HFFc6 (cell line): ENCODE measurements at regions not wholly inside any gene's neighbourhood (a gene's known extent, or its start where the extent isn't known, plus 50 kb on each side); places are given as distances from the start of the nearest gene placed in this dataset.
"Not testable (repeated sequence)": the region's sequence is repeated elsewhere in the genome, so short reads cannot be mapped to it uniquely, and the experiment has no call there.

Experiments used
- DNase-seq: peaks from one replicate; pipeline ENCODE4 v3.0.0-alpha.2; 2018
- H3K27ac Mint-ChIP-seq: 2 replicates; pipeline ENCODE4 v1.8.0; 2020; ENCODE audit warnings: mild to moderate bottlenecking, mixed read lengths
- H3K27me3 Mint-ChIP-seq: 2 replicates; pipeline ENCODE4 v1.8.0; 2021; ENCODE audit warnings: mild to moderate bottlenecking, moderate library complexity, mixed read lengths; ENCODE audit not compliant: insufficient read depth
- H3K36me3 Mint-ChIP-seq: 2 replicates; pipeline ENCODE4 v1.8.0; 2021; ENCODE audit warnings: low read depth, mixed read lengths
- H3K4me1 Mint-ChIP-seq: 2 replicates; pipeline ENCODE4 v1.8.0; 2020; ENCODE audit warnings: low read depth, mixed read lengths
- H3K4me3 Mint-ChIP-seq: 2 replicates; pipeline ENCODE4 v1.8.0; 2020; ENCODE audit warnings: mild to moderate bottlenecking, moderate library complexity, mixed read lengths
- H3K9me3 Mint-ChIP-seq: 2 replicates; pipeline ENCODE4 v1.8.0; 2020; ENCODE audit warnings: mild to moderate bottlenecking, mixed read lengths
- CTCF ChIP-seq: fragments of 200-600 bp; sonication (generic); IDR thresholded peaks from 2 replicates; pipeline ENCODE4 v1.5.0; 2021; ENCODE audit warnings: antibody characterized with exemption, mild to moderate bottlenecking

DNA sequence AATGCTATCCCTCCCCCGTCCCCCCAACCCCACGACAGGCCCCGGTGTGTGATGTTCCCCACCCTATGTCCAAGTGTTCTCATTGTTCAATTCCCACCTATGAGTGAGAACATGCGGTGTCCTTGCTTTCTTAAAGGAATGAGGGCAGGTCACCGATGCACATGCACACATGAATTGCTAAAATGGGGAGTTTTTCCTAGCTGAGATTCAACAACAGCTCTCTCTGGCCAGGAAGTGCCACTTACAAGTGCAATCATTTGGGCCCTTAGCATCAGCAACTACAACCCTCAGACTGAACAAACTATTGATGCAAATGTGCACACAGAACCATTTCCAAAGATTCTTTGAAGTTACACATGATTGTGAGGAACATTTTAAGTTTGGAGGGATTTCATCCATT is 95.7 kb upstream of the IQCM start:
- no peak overlapping the region for H3K27ac Mint-ChIP-seq
- peaks cover 25% of the 10 kb centered on the region for H3K4me1 Mint-ChIP-seq
- H3K9me3 Mint-ChIP-seq, result no peaks in the 10 kb centered on the region
- no peak for DNase-seq
- H3K27me3 Mint-ChIP-seq, result no peaks in the 10 kb centered on the region
- TF ChIP-seq CTCF, result no peak
- no peak overlapping the region for H3K4me3 Mint-ChIP-seq
- H3K36me3 Mint-ChIP-seq, result no peaks in the 10 kb centered on the region

DNA sequence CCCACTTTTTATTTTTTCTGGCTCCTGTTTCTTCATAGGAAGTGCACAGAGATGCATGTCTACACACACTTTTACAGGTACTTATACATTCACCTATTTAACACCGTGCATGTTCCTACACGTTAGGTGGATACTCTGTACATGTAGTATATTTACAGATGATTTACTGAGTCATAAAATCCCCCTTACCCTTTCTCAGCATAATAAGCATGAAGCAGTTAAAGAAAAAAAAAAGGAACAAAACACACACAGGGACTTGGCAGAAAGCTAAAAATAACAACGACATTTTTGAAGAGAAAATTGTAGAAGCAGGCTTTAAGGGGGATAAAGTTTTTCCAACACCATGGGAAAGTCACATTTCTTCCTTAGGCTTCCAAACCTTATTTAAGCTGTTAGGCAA is 96.4 kb upstream of the IQCM start:
- Mint-ChIP-seq H3K4me1 (peaks cover 25% of the 10 kb centered on the region), H3K27me3 (no peaks in the 10 kb centered on the region), H3K36me3 (no peaks in the 10 kb centered on the region), H3K9me3 (no peaks in the 10 kb centered on the region), H3K4me3 (no peak overlapping the region), H3K27ac (no peak overlapping the region)
- TF ChIP-seq CTCF, result no peak
- no peak for DNase-seq

DNA sequence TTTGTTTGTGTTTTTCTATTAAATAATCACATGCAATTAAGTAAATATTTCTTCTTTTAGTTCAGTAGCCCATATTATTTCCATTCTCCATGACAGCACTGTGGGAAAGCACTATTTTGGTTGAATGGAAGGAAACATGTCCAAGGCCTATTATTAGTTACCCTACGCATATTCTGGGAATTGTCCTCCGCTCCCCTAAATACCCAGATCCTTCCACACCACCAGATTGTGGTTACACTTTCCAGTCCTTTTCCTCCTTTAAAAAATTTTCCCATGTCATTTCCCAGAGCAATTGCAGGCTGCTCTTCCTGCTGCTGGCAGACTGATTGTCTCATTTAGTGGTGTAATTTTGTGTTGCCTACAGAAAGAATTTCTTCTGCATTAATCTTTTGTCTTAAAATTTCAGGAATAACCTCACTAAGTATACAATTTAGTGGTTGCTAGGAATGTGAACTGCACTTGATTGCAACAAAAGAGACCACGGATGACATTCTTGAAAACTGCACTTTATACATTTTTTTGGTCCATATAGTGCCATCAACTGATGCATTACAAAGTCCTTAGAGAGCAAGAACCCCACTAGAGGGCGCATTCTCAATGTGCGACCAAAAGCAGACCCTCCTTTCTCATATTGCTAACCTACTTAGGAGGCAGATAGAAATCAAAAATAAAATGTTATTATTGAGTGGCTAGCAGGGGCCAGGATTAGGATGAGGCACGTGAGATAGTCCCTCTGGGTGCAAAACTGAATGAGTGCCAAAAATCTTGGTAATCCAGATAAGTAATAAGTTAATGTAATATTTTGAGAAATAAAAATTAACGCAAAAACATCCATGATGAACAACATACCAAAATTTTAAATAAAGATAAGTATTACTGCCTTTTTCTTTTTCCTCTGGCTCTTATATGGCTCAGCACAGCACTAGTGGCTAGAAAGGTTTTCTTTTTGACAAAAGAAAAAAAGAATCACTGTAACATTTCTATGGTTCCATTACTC is 98.8 kb upstream of the IQCM start:
- TF ChIP-seq CTCF, result peak; percentile 91

GRCh38 chr4:149915735-149916134 is 100.1 kb upstream of the IQCM start:
- DNase-seq, H3K27me3 Mint-ChIP-seq, H3K4me3 Mint-ChIP-seq, H3K27ac Mint-ChIP-seq, H3K4me1 Mint-ChIP-seq, H3K36me3 Mint-ChIP-seq, H3K9me3 Mint-ChIP-seq: not testable (repeated sequence)

More for the DNA sequence above, 98.8 kb upstream of the IQCM start:
- Mint-ChIP-seq H3K27me3 (peaks cover 1% of the 10 kb centered on the region), H3K36me3 (no peaks in the 10 kb centered on the region), H3K4me1 (peaks cover 23% of the 10 kb centered on the region), H3K9me3 (no peaks in the 10 kb centered on the region), H3K27ac (no peak overlapping the region), H3K4me3 (no peak overlapping the region)
- peak; percentile 46 for DNase-seq

- Mint-ChIP-seq H3K27ac (no peak overlapping the region), H3K9me3 (no peaks in the 10 kb centered on the region), H3K4me1 (peaks cover 6% of the 10 kb centered on the region; the same call in 1 of the 2 replicates), H3K27me3 (no peaks in the 10 kb centered on the region; the same call in none of the 2 replicates), H3K4me3 (no peak overlapping the region), H3K36me3 (no peaks in the 10 kb centered on the region)
- no peak for DNase-seq
- TF ChIP-seq CTCF, result no peak
These were observed 108.1 kb upstream of the IQCM start for GRCh38 chr4:149923736-149924135.

GRCh38 chr4:149927514-149927913 is 111.9 kb upstream of the IQCM start:
- H3K27me3 Mint-ChIP-seq, result no peaks in the 10 kb centered on the region; the same call in none of the 2 replicates
- DNase-seq, result no peak
- H3K4me1 Mint-ChIP-seq, result peaks cover 6% of the 10 kb centered on the region; the same call in 1 of the 2 replicates
- H3K36me3 Mint-ChIP-seq, result no peaks in the 10 kb centered on the region
- no peak for TF ChIP-seq CTCF
- no peak overlapping the region for H3K27ac Mint-ChIP-seq
- no peak overlapping the region for H3K4me3 Mint-ChIP-seq
- no peaks in the 10 kb centered on the region for H3K9me3 Mint-ChIP-seq
